Neural progenitor cell (in vitro differentiated cells): ENCODE measurements at regions not wholly inside any gene's neighbourhood (a gene's known extent, or its start where the extent isn't known, plus 50 kb on each side); places are given as distances from the start of the nearest gene placed in this dataset.

ENCODE experiments used
- DNase-seq: peaks from one replicate; pipeline ENCODE4 v3.0.0-alpha.2; 2016; ENCODE audit warnings: low spot score
- H2AFZ ChIP-seq: fragments of 200-600 bp; sonication (generic); replicated peaks from 2 replicates; pipeline ENCODE4 v1.6.1; 2016; ENCODE audit warnings: antibody characterized with exemption
- H3F3A ChIP-seq: fragments of 200-600 bp; sonication (generic); 2 replicates; pipeline ENCODE4 v1.6.1; 2016; ENCODE audit warnings: antibody characterized with exemption, low read depth
- H3K27ac ChIP-seq: fragments of 200-600 bp; sonication (generic); 2 replicates; pipeline ENCODE4 v1.5.1; 2016; ENCODE audit warnings: mild to moderate bottlenecking
- H3K27me3 ChIP-seq: fragments of 200-600 bp; sonication (generic); 2 replicates; pipeline ENCODE4 v1.6.1; 2016; ENCODE audit warnings: mild to moderate bottlenecking, moderate library complexity
- H3K36me3 ChIP-seq: fragments of 200-600 bp; sonication (generic); 2 replicates; pipeline ENCODE4 v1.5.1; 2016
- H3K4me1 ChIP-seq: fragments of 200-600 bp; sonication (generic); 2 replicates; pipeline ENCODE4 v1.6.1; 2016; ENCODE audit warnings: mixed run types
- H3K4me2 ChIP-seq: fragments of 200-600 bp; sonication (generic); 2 replicates; pipeline ENCODE4 v1.6.1; 2016
- H3K4me3 ChIP-seq: fragments of 200-600 bp; sonication (generic); 2 replicates; pipeline ENCODE4 v1.5.1; 2016
- H3K79me2 ChIP-seq: fragments of 200-600 bp; sonication (generic); 2 replicates; pipeline ENCODE4 v1.6.1; 2016; ENCODE audit warnings: low read depth
- H3K9ac ChIP-seq: fragments of 200-600 bp; sonication (generic); 2 replicates; pipeline ENCODE4 v1.6.1; 2016
- H3K9me3 ChIP-seq: fragments of 200-600 bp; sonication (generic); 2 replicates; pipeline ENCODE4 v1.5.1; 2016; ENCODE audit warnings: low read depth
- H4K20me1 ChIP-seq: fragments of 200-600 bp; sonication (generic); 2 replicates; pipeline ENCODE4 v1.6.1; 2016; ENCODE audit warnings: low read depth
- H3K27ac Mint-ChIP-seq: 3 replicates; pipeline ENCODE4 v1.8.0; 2021; ENCODE audit warnings: mixed read lengths
- H3K27me3 Mint-ChIP-seq: 2 replicates; pipeline ENCODE4 v1.8.0; 2022; ENCODE audit warnings: low read depth, mild to moderate bottlenecking, inconsistent platforms, moderate library complexity, mixed read lengths; ENCODE audit not compliant: insufficient read depth
- H3K36me3 Mint-ChIP-seq: 3 replicates; pipeline ENCODE4 v1.8.0; 2021; ENCODE audit warnings: mixed read lengths
- H3K4me1 Mint-ChIP-seq: 3 replicates; pipeline ENCODE4 v1.8.0; 2021; ENCODE audit warnings: mixed read lengths
- H3K4me3 Mint-ChIP-seq: 3 replicates; pipeline ENCODE4 v1.8.0; 2021; ENCODE audit warnings: mild to moderate bottlenecking, moderate library complexity, mixed read lengths
- H3K9me3 Mint-ChIP-seq: 3 replicates; pipeline ENCODE4 v1.8.0; 2020; ENCODE audit warnings: mixed read lengths
- CTCF ChIP-seq: fragments of 200-600 bp; sonication (generic); IDR thresholded peaks from 2 replicates; pipeline ENCODE4 v1.5.1; 2017; ENCODE audit warnings: antibody characterized with exemption, mild to moderate bottlenecking
- EZH2 ChIP-seq: fragments of 200-600 bp; sonication (generic); IDR thresholded peaks from 2 replicates; pipeline ENCODE4 v1.6.1; 2017; ENCODE audit warnings: antibody characterized with exemption, mild to moderate bottlenecking, moderate library complexity
- EZH2phosphoT487 ChIP-seq: fragments of 200-600 bp; sonication (generic); IDR thresholded peaks from 2 replicates; pipeline ENCODE4 v1.6.1; 2017; ENCODE audit warnings: antibody characterized with exemption

- H3K27me3 Mint-ChIP-seq: no peaks in the 10 kb centered on the region
Measured at GRCh38 chr3:68103811-68104210, 449.4 kb upstream of the SUCLG2 start.

GRCh38 chr3:68090571-68090970 is 436.2 kb upstream of the SUCLG2 start:
- no peak overlapping the region for H3K9ac ChIP-seq
- TF ChIP-seq EZH2phosphoT487 (no peak), CTCF (no peak), EZH2 (no peak)
- H3K36me3 ChIP-seq: no peaks in the 10 kb centered on the region
- Mint-ChIP-seq H3K36me3 (no peaks in the 10 kb centered on the region), H3K27ac (no peak overlapping the region), H3K9me3 (no peaks in the 10 kb centered on the region), H3K27me3 (no peaks in the 10 kb centered on the region), H3K4me3 (no peak overlapping the region), H3K4me1 (no peaks in the 10 kb centered on the region)
- H3K27me3 ChIP-seq: no peaks in the 10 kb centered on the region
- H3K4me1 ChIP-seq: no peaks in the 10 kb centered on the region
- no peaks in the 10 kb centered on the region for H3K79me2 ChIP-seq
- DNase-seq: no peak
- H4K20me1 ChIP-seq: no peaks in the 10 kb centered on the region
- no peaks in the 10 kb centered on the region for H3F3A ChIP-seq
- H3K4me3 ChIP-seq: no peak overlapping the region
- H3K9me3 ChIP-seq: no peaks in the 10 kb centered on the region
- no peak overlapping the region for H2AFZ ChIP-seq
- no peak overlapping the region for H3K27ac ChIP-seq
- no peak overlapping the region for H3K4me2 ChIP-seq

More at GRCh38 chr3:68103811-68104210, 449.4 kb upstream of the SUCLG2 start:
- Histone ChIP-seq H3K79me2 (no peaks in the 10 kb centered on the region), H3F3A (no peaks in the 10 kb centered on the region), H2AFZ (no peak overlapping the region), H3K27ac (no peak overlapping the region), H3K4me1 (no peaks in the 10 kb centered on the region), H3K36me3 (no peaks in the 10 kb centered on the region), H3K4me2 (no peak overlapping the region), H3K27me3 (no peaks in the 10 kb centered on the region), H3K9me3 (no peaks in the 10 kb centered on the region), H3K9ac (no peak overlapping the region), H4K20me1 (no peaks in the 10 kb centered on the region), H3K4me3 (no peak overlapping the region)
- Mint-ChIP-seq H3K9me3 (no peaks in the 10 kb centered on the region), H3K36me3 (no peaks in the 10 kb centered on the region), H3K4me1 (no peaks in the 10 kb centered on the region), H3K27ac (no peak overlapping the region), H3K4me3 (no peak overlapping the region)
- no peak for DNase-seq
- TF ChIP-seq EZH2phosphoT487 (no peak), CTCF (no peak), EZH2 (no peak)

GRCh38 chr3:68089572-68090011 is 435.2 kb upstream of the SUCLG2 start:
- no peak for DNase-seq
- Histone ChIP-seq H3K4me1 (no peaks in the 10 kb centered on the region), H4K20me1 (no peaks in the 10 kb centered on the region), H3F3A (no peaks in the 10 kb centered on the region), H3K4me2 (no peak overlapping the region), H3K27ac (no peak overlapping the region), H2AFZ (no peak overlapping the region), H3K27me3 (no peaks in the 10 kb centered on the region), H3K9ac (no peak overlapping the region), H3K9me3 (no peaks in the 10 kb centered on the region), H3K79me2 (no peaks in the 10 kb centered on the region), H3K36me3 (no peaks in the 10 kb centered on the region), H3K4me3 (no peak overlapping the region)
- Mint-ChIP-seq H3K4me1 (no peaks in the 10 kb centered on the region), H3K36me3 (no peaks in the 10 kb centered on the region), H3K4me3 (no peak overlapping the region), H3K27me3 (no peaks in the 10 kb centered on the region), H3K9me3 (no peaks in the 10 kb centered on the region), H3K27ac (no peak overlapping the region)
- no peak for TF ChIP-seq EZH2
- TF ChIP-seq CTCF: no peak
- no peak for TF ChIP-seq EZH2phosphoT487
